HG03060 (cell line): ENCODE measurements at regions not wholly inside any gene's neighbourhood (a gene's known extent, or its start where the extent isn't known, plus 50 kb on each side); places are given as distances from the start of the nearest gene placed in this dataset.

Source experiments
- ATAC-seq: cut with Tn5 transposase; IDR thresholded peaks from one replicate; pipeline ENCODE4 v1.9.1; 2021; ENCODE audit warnings: low read depth, moderate number of reproducible peaks; ENCODE audit not compliant: unreplicated experiment

DNA sequence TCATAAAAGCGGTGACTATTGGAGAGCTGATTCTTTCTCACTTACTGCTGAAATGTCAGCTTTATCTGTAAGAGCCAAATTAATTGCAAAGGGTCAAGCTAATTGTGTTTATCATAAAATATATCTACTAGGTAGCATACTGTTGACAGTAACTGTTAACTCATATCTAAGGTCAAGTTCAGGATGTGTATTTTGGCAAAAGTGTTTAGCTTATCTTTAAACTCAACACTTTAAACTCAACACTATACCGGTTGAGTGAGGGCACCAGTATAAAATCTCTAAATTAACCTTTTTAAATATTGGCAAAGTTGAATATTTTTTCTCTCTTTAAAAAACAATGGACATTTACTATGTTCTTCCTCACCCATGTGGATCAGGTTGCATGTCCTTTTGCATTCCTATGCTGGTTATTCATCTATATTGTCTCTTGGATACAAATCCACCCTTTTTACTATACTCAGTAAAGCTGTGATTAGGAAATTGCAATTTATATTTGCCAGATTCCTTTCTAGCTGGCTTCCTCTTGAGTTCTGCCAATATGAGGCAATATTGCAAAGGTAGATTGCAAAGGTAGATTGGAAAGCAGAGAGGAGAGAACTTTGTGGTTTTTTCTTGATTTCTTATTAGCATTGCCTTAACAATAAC is 344.6 kb upstream of the DCBLD2 start:
- no peak for ATAC-seq

DNA sequence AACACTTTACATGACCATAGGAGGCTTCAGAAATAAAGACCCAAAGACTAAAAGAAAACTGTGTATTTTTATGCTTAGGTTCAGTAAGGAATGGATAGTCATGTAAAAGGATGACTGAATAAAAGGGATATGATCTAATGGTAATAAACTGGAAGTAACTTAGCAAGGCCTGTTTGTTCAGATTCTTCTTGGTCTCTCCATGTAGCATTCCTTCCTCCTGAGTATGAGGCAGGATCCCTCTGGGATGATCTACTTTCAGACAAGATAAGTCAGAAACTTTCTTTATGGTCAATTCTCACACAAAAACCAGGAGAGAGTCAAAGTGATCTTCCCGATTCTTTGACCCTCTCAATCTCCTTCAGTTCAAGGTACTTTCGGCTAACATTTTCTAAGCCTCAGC is 340.8 kb upstream of the DCBLD2 start:
- no peak for ATAC-seq

DNA sequence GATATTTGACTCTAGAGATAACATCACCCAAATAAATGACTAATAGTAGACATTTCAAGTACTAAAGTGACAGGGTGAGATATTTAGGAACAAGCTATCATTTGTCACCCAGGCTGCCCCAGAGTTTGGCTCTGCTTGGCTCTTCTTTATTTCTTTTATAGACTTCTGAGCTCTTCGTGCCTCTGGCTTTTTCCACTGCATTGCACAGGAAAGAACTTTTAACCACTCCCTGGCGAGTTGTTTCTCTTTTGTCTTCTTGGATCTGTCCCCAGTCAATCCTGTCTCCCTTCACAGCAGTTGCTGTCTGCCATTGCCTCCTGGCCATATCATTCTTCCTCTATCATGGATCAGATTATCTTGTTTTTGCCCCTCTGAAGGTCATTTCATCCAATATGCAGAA is 339.2 kb upstream of the DCBLD2 start:
- ATAC-seq = no peak

DNA sequence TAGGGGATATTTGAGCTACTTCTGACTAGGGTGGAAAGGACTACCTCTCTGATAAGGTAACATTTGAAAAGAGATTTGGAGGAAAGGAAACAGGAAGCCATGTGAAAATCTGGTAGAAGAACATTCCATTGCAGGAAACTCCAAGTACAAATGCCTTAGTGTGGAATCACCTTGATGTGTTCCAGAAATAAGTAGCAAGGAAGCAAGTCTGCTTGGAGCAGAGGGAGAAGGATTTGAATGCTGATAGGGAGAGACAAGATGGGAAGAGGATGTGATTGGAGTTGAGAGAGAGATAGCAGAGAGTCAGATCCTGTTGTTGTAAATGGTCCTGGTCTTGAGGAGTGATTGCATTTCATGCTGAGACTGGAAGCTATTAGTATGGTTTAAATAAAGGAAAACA is 335.1 kb upstream of the DCBLD2 start:
- no peak for ATAC-seq

DNA sequence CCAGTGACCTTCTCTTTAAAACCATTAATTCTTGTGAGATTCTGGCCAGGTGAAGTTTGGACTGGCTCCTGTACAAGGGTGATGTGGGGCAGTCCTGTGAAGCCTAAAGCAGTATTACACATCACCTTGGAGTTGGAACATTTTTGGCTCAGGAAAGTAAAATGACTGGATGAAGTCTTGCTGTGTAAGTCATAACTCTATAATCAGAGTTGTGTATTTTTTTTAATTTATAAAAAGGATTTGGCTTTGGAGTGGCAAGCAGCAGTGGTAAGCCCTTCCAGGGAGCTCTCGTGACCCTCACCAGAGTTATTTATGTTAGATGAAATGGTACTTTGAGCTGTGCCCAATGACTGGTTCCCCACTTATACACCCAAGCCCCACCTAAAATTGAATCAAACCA is 331.2 kb upstream of the DCBLD2 start:
- ATAC-seq = no peak

DNA sequence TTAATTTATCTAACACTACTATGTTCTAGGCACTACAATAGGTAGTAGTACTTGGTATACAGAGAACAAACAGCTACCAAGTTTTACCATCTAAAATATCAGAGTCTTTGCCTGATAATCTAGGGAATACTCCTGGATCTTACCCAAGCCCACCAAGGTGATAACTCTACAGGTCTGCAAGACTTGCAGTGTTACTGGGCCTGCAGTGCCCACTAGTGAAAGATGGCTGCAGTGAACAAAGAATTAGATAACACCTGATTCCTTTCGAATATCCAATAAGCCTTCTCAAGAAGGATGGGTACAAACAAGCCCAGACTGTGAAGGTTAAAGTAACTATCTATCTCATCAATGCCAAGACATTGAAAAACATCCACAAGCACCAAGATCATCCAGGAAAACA is 317.0 kb upstream of the DCBLD2 start:
- no peak for ATAC-seq

DNA sequence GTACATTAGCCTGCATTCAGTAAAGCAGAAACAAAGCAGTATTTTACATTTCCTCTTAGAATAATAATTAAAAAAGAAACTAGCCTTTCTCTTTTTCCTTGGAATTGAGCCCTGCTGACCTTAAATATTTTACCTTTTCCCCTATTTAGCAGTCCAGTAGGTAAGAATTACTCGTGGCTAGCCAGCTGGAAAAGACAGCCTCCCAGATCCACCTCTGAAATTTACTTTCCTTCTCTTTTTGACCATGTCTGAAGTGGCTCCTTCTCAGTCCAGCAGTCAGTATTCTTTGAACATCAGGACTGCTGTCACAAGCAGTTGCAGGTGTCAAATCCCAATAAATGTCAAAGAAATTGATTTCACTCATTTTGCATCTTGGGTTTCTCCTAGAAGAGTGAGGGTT is 311.5 kb upstream of the DCBLD2 start:
- no peak for ATAC-seq

DNA sequence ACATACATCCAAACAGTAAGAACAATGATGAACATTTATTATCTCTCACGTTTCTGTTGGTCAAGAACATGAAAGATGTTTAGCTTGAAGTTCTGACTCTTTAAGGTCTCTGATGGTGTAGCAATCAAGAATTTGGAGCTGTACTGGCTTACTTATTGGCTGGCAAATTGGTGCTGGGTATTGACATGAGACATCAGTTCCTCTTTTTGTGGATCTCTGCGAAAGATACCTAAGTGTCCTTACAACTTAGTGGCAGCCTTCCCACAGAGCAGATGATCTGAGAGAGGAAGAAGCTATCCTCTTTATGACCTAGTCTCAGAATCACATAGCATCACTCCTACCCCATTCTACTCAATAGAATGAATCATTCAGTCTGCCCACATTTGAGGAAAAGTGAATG is 309.8 kb upstream of the DCBLD2 start:
- ATAC-seq = no peak

DNA sequence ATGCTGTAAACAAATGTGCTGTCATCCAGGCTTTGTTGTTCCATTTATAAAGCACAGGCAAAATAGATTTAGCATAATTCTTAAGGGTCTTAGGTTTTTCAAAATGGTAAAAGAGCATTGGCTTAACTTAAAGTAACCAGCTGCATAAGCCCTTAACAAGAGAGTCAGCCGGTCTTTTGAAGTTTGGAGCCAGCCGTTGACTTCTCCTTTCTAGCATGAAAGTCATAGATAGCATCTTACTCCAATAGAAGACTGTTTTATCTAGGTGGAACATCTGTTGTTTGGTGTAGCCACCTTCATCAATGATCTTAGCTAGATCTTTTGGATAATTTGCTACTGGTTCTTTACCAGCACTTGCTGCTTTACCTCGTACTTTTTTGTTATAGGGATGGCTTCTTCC is 297.5 kb upstream of the DCBLD2 start:
- ATAC-seq = no peak

DNA sequence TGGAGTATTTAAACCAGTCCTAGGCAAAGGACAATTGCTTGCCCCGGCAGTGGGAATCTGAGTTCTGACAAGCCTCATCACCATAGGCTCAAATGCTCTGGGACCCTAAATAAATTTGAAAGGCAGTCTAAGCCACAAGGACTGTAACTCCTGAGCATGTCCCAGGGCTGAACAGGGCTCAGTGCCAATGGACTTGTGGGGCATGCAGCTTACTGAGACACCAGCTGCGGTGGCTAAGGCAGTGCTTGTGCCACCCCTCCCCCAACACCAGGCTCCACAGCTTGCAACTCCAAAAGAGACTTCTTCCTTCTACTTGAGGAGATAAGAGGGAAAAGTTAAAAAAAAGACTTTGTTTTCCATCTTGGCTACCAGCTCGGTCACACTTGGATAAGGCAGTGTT is 289.7 kb upstream of the DCBLD2 start:
- ATAC-seq = no peak

DNA sequence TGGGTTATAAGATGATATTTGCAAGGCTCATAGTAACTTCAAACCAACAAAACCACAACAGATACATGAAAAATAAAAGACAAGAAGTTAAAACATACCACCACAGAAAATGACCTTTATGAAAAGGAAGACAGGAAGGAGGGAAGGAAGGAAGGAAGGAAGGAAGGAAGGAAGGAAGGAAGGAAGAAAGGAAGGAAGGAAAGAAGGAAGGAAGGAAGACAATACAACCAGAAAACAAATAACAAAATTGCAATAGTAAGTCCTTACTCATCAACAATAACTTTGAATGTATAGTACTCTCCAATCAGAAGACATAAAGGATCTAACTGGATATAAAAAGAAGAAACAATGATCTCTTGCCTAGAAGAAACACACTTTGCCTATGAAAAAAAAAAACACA is 287.4 kb upstream of the DCBLD2 start:
- no peak for ATAC-seq

DNA sequence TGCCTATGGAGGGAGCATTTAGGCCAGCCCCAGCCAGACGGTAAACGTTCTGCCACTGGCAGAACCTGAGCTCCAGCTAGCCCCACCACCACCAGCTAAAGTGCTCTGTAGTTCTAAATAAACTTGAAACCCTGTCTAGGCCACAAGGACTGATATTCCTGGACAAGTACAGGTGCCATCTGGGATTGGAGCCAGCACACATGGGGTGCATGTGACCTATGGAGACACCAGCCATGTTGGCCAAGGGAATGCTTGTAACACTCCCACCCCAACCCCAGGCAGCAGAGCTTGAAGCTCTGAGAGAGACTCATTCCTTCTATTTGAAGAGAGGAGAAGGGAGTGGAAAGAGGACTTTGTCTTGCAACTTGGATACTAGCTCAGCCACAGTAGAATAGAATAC is 284.5 kb upstream of the DCBLD2 start:
- ATAC-seq = no peak

DNA sequence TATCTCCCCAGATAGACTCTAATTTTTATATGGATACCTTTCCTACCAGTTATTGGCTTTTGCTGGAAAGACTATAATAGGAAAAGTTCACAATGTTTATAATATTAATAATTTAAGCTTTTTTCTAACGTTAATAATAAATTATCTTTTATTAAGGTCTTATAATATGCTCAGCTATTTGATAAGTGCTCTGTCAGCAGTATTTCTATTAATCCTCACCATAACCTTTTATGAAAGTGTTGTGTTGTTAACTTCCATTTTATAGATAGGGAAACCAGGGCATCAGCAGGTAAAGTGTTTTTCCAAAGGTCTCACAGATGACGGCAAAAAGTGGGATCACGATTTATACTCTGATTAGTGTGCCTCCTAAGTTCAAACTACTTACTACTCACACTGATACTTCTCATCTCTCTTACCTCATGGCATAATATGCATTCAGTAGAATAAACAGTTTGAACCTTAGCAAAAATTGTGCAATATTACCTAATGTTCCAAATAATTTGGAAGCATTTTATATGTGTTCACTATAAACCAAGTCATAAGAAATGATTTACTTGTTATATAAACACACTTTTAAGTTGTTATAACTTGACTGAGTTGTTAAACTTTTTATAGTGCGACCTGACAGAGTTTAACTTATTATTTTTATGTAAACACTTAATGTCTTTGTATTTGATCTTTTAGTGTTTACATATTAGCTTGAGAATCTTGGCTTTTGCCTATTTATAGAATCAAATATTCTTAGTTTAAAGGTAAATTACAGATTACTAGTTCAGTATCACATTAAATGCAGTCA is 274.9 kb upstream of the DCBLD2 start:
- no peak for ATAC-seq

DNA sequence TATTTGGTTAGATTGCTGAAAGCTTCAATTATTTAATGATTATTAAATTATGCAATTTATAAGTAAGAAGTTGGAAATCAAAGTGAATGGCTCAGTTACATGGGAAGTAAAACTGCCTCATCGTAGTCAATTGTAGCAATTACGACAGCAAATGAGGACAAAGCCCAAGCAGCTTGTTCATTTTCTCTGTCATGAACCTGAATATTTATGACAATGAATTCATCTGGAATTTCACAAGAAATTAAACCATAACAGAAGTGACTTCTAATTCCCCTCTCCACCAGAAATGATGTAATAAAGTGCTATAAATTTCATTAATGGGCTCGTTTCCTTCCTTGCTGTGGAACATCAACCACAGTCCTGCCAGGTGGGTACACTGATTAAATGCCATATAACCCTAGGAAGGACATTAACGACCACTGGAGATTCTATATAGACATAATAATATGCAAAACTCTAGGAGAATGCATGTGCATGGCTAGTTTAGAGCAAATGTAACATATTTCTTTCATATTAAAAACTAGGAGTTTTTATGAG is 273.8 kb upstream of the DCBLD2 start:
- no peak for ATAC-seq

DNA sequence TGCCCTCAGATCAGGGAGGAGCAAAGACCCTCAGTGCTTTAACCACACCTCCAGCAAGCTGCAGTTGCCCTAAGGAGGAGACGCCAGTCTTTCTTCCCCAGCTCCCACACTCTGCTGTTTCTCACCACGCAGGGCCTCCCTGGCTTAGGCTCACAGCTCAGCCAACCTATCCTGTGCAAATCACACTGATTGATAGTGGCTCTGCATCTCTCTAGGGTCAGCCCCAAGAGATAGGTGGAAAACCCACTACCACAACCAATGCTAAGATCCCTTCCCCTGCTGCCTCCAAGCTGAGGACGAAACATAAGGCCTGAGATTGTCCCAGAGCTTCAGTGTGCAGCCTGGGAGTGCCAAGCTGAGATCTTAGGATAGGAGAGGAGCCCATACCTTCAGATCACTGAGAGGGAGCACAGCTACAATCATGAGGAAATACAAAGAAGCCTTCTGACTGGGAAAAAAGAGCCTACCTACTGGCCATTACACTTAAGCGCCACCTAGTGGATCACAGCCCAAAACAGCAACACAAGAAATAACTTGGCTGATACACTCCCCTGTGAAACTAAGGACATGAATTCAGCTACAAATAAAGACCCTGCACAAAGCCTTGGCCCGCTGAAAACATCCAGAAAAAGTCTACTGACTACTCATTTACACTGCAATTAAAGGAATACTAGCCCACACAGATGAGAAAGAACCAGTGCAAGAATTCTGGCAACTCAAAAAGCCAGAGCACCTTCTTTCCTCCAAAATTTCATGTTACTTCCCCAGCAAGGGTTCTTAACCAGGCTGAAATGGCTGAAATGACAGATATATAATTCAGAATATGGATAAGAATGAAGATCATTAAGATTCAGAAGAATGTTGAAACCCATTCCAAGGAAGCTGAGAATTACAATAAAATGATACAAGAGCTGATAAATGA is 271.5 kb upstream of the DCBLD2 start:
- peak; percentile 58 for ATAC-seq

DNA sequence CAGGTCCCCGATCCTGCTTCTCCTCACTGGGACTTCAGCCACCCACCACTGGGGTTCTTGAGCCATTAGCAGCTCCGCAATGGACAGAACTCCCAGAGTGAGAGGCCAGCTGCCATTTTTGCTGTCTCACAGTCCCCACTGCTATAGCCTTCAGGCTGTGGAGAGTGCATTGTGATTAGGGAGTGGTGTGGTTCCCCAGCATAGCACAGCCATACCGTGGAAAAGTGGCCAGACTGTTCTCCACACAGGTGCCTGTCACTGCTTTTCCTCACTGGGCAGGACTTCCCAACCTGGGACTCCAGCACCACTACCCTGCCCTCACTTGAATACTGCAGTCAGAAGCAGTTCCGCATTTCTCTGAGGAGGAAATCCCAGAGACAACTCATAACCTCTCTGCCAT is 270.3 kb upstream of the DCBLD2 start:
- ATAC-seq = no peak

DNA sequence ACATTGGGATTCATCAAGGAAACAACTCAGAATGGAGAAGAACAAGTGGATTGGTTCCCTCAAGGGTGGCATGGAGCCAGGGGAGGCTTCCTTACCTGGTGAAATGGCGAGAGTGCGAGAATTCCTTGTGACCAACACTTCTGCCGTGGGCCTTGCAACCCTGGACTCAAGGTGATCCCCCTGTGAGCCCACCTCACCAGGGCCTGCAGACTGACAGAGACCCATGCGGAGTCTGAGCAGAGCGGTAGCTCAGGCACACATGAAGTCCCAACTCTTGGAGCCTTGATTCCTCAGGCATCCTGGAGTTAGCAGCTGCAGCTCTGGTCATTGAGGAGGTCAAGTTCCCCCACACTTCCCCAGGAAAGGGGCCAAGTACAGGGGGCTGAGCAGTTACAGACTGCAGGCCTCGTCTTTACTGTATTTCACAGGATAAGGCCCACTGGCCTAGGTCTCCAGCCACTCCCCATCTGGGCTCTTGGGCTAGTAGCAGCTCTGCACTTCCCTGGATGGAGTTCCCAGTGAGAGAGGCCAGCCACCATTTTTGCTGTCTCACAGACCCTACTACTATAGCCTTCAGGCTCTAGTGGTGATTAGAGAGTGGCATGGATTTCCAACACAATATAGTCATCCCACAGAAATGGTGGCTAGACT is 269.5 kb upstream of the DCBLD2 start:
- ATAC-seq = no peak

DNA sequence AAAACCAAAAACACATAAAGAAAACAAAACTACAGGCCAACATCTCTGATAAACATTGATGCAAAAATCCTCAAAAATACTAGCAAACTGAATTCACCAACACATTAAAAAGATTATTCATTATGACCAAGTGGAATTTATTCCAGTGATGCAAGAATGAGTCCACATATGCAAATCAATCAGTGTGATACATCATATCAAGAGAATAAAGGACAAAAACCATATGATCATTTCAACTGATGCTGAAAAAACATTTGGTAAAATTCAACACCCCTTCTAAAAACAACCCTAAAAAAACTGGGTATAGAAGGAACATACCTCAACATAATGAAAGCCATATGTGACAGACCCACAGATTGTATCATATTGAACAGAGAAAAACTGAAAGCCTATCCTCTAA is 265.6 kb upstream of the DCBLD2 start:
- ATAC-seq = no peak

DNA sequence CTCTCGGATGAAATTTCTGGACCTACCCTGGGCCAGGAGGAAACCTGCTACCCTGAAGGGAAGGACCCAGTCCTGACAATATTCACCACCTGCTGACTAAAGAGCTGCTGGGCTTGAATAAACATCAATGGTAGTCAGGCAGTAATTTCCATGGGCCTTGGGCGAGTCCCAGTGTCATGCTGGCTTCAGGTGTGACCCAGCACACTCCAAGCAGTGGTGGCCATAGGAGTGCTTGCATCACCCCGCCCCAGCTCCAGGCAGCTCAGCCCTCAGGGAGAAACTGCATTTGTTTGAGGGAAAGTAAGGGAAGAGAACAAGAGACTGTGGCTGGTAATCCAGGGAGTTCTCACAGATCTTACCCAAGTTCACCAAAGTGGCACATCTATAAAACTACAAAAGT is 261.8 kb upstream of the DCBLD2 start:
- no peak for ATAC-seq

DNA sequence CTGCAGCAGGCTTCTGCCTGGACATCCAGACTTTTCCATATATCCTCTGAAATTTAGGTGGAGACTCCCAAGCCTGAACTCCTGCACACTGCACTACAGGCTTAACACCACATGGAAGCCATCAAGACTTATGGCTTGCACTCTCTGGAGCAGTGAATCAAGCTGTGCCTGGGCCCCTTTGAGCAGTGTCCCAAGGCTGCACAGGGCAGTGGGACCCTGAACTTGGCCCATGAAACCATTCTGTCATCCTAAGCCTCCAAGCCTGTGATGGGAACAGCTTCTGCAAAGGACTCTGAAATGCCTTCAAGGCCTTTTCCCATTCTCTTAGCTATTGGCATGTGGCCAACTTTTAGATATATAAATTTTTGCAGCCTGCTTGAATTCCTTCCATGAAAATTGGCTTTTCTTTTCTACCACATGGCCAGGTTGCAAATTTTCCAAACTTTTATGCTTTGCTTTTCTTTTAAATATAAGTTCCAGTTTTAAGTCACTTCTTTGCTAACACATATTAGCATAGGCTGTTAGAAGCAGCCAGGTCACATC is 257.8 kb upstream of the DCBLD2 start:
- no peak for ATAC-seq
